ENCODE measurements at regions not wholly inside any gene's neighbourhood (a gene's known extent, or its start where the extent isn't known, plus 50 kb on each side); places are given as distances from the start of the nearest gene placed in this dataset.

DNA sequence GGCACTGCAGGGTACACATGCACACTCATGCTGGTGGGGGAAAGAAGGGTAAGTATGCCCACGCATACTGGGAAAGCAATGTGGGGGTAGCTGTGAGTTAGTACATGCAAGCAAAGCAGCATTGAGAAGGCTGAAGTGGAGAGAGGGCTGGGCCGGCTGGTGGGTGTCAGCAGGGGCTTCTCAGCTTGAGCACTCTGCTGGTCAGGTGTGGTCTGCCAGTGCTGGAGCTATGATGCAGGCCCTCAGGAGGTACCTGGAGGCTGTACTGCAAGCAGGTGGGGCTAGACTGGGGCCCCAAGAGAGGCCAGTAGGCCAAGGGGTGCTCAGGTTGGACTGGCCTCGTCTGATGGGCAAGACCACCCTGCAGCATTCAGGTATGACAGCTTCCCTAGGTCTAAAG is 61.9 kb upstream of the SERPINA7 start:
- no peak overlapping the region for H3K4me2 ChIP-seq
- H3K27ac ChIP-seq, result no peak overlapping the region
- no peaks in the 10 kb centered on the region for H3K4me1 ChIP-seq
- H3K9ac ChIP-seq, result no peak overlapping the region
- TF ChIP-seq Cebpa-rat (IDR thresholded peaks at IDR 0.05), result no peak
- no peaks in the 10 kb centered on the region for H3K36me3 ChIP-seq
- H3K4me3 ChIP-seq, result no peak overlapping the region
- H3K9me3 ChIP-seq, result no peaks in the 10 kb centered on the region
- H3K27me3 ChIP-seq, result peaks cover 71% of the 10 kb centered on the region
- no peaks in the 10 kb centered on the region for H4K20me1 ChIP-seq
